Body of pancreas (tissue), 4 donors: ENCODE measurements at regions not wholly inside any gene's neighbourhood (a gene's known extent, or its start where the extent isn't known, plus 50 kb on each side); places are given as distances from the start of the nearest gene placed in this dataset.

Experiments used
- ATAC-seq: fragments of 150-250 bp; one replicate; pipeline ENCODE4 v1.9.1; 2016
- DNase-seq, 4 donors: peaks; one replicate each; pipeline ENCODE4 v3.0.0-alpha.2; 2019
- H3K27ac ChIP-seq, 4 donors: fragments of 200-600 bp; sonication (generic); 1 replicate in 3 of 4; 2 replicates in 1 of 4; pipeline versions ENCODE4 v1.5.1 to v1.6.1; 2016 to 2019; ENCODE audit warnings: mild to moderate bottlenecking in 1 of 4, mixed read lengths in 1 of 4, moderate library complexity in 1 of 4
- H3K27me3 ChIP-seq, 2 donors: fragments of 200-600 bp; sonication (generic); one replicate each; pipeline ENCODE4 v1.6.0; 2016; ENCODE audit warnings: mild to moderate bottlenecking in 1 of 2
- H3K36me3 ChIP-seq, 2 donors: fragments of 200-600 bp; sonication (generic); replicated peaks in 1 of 2; 2 replicates each; pipeline ENCODE4 v1.5.1; 2016; ENCODE audit warnings: low read depth in 2 of 2; ENCODE audit not compliant: insufficient read depth in 1 of 2
- H3K4me1 ChIP-seq: fragments of 200-600 bp; sonication (generic); one replicate; pipeline ENCODE4 v1.6.0; 2016
- H3K4me3 ChIP-seq, 2 donors: fragments of 200-600 bp; sonication (generic); 1 replicate in 1 of 2; 2 replicates in 1 of 2; pipeline ENCODE4 v1.5.1; 2016 to 2019
- H3K9me3 ChIP-seq, 3 donors: fragments of 200-600 bp; sonication (generic); 1 replicate in 2 of 3; 2 replicates in 1 of 3; pipeline ENCODE4 v1.5.1; 2016
- POLR2A ChIP-seq, 3 donors: fragments of 450-650 bp; IDR thresholded peaks; one replicate each; pipeline ENCODE4 v1.6.1; 2016; ENCODE audit warnings: antibody characterized with exemption in 3 of 3, mild to moderate bottlenecking in 2 of 3
- WGBS, 2 donors: methylation state at CpG; one replicate each; pipeline ENCODE4 v1.1.5; 2017; 5-methylcytosine and 5-hydroxymethylcytosine counted together
- intact Hi-C: fragments of 100-400 bp; cut with DNase I; formaldehyde crosslinking; loops from one replicate; pipeline ENCODE4 v1.15.1; 2023
- TF ChIP-seq, protein P1 (sequence below), 7 experiments: fragments of 450-650 bp in 4 of 7; fragments of 200-600 bp in 3 of 7; sonication (generic) in 3 of 7; IDR thresholded peaks; one replicate each; pipeline ENCODE4 v1.5.1; 2016 to 2019; ENCODE audit warnings: antibody characterized with exemption in 7 of 7

DNA sequence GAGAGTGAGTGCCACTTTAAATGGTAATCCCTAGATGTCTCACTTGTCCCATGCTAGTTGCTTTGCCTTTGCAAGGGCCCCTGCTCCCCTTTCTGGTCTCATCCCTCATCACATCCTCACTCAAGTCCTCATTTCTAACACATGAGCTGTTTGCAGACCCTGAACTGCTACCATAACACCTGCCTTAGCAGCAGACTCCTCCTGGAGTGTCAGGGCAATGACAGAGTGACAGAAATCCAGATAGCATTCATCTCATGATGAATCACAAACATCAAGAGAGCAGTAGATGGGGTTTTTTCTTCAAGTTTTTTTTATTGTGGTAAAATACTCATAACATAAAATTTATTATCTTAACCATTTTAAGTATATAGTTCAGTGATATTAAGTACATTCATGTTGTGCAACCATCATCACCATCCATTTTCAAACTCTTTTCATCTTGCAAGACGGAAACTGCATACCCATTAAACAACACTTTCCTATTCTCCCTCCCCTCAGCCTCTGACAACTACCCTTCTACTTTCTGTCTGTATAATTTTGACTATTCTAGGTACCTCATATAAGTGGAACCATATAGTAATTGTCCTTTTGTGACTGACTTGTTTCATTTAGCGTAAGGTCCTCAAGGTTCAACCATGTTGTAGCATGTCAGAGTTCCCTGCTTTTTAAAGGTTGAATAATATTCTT is 133.2 kb upstream of the RPS6KA3 start:
- WGBS, 2 donors, result 97 to 100% methylated on average over 2 of the region's 2 CpGs

DNA sequence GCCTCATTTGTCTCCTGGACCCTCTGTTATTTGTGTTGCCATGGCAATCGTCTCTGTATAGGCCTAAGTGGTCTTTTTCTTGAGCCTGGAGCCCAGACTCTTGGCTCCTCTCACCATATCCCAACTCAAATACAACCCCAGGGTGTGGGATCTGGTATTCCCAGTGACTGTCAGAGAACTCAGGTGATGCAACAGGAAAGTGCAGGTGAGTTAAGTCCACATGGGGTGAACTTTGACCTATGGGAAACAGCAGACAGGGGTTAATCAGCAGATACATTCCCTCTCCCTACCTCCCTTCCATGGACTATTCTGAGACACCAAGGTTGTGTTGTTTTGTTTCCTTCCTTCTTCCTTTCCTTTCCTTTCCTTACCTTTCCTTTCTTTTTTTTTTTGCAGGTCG is 130.9 kb upstream of the RPS6KA3 start:
- Histone ChIP-seq H3K4me3 (no peak overlapping the region), H3K9me3 (no peaks in the 10 kb centered on the region), H3K4me1 (peaks cover 3% of the 10 kb centered on the region), H3K27me3 (no peaks in the 10 kb centered on the region), H3K36me3 (no peaks in the 10 kb centered on the region), H3K27ac (no peak overlapping the region)
- ATAC-seq, result no peak
- intact Hi-C loops, result no loop called here
- TF ChIP-seq, protein P1, sequence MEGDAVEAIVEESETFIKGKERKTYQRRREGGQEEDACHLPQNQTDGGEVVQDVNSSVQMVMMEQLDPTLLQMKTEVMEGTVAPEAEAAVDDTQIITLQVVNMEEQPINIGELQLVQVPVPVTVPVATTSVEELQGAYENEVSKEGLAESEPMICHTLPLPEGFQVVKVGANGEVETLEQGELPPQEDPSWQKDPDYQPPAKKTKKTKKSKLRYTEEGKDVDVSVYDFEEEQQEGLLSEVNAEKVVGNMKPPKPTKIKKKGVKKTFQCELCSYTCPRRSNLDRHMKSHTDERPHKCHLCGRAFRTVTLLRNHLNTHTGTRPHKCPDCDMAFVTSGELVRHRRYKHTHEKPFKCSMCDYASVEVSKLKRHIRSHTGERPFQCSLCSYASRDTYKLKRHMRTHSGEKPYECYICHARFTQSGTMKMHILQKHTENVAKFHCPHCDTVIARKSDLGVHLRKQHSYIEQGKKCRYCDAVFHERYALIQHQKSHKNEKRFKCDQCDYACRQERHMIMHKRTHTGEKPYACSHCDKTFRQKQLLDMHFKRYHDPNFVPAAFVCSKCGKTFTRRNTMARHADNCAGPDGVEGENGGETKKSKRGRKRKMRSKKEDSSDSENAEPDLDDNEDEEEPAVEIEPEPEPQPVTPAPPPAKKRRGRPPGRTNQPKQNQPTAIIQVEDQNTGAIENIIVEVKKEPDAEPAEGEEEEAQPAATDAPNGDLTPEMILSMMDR (IDR thresholded peaks at IDR 0.05), result no peak
- no peak for TF ChIP-seq POLR2A (IDR thresholded peaks at IDR 0.05)
- 61 to 67% methylated on average over 2 of the region's 2 CpGs for WGBS, 2 donors
- DNase-seq, result no peak

More for the DNA sequence above, 133.2 kb upstream of the RPS6KA3 start:
- H3K27me3 ChIP-seq, result no peaks in the 10 kb centered on the region
- DNase-seq (no peak), ATAC-seq (no peak)
- no peak overlapping the region for H3K4me3 ChIP-seq
- no peaks in the 10 kb centered on the region for H3K9me3 ChIP-seq
- no peak overlapping the region for H3K27ac ChIP-seq
- intact Hi-C loops, result no loop called here
- H3K36me3 ChIP-seq, result no peaks in the 10 kb centered on the region
- TF ChIP-seq, protein P1 (IDR thresholded peaks at IDR 0.05), result no peak
- TF ChIP-seq POLR2A (IDR thresholded peaks at IDR 0.05), result no peak
- H3K4me1 ChIP-seq, result peaks cover 3% of the 10 kb centered on the region

DNA sequence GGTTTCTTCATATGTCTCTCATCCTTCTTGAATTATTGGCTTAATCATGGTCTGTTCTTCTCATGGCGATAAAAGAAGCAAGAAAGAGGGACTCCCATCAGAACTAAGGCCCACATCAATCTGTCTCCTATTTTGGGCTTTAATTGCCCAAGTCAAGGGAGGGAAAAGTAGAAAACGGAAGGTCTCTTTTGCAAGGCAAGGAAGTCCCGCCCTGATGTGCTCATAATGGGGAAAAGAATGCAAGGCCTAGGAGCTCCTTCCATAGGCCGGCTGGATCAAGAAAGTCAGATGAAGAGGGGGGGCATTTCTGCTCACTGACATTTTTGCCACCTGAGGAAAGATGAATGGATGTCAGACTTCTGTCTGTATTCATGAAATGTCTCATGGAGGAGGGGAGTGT is 127.7 kb upstream of the RPS6KA3 start:
- 76 to 95% methylated on average over 4 of the region's 4 CpGs for WGBS, 2 donors
- Histone ChIP-seq H3K27ac (no peak overlapping the region), H3K27me3 (no peaks in the 10 kb centered on the region), H3K36me3 (no peaks in the 10 kb centered on the region), H3K9me3 (no peaks in the 10 kb centered on the region), H3K4me3 (no peak overlapping the region), H3K4me1 (peaks cover 3% of the 10 kb centered on the region)
- intact Hi-C loops, result no loop called here
- DNase-seq, result no peak
- ATAC-seq, result no peak
- TF ChIP-seq, protein P1 (IDR thresholded peaks at IDR 0.05), result no peak
- no peak for TF ChIP-seq POLR2A (IDR thresholded peaks at IDR 0.05)

DNA sequence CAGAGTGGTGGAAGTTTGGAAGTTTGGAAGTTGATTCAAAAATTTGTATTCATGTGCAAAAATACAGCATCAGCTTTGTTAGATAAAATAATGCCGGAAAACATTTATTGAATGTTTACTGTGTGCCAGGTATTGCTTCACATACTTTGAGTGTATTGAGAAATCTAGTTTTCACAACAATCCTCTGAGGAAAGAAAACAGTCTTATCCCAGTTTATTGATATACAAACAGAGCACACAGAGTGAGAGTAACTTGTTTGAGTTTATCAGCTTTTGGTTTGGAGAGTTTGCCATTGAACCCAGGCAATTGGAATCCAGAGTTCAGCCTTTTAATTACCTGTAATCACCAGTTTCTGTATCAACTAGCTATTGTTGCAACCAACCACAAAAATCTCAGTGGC is 127.2 kb upstream of the RPS6KA3 start:
- peaks cover 3% of the 10 kb centered on the region for H3K4me1 ChIP-seq
- 4 to 16% methylated on average over 1 of the region's 1 CpG for WGBS, 2 donors
- TF ChIP-seq, protein P1 (IDR thresholded peaks at IDR 0.05), result no peak
- no peak for TF ChIP-seq POLR2A (IDR thresholded peaks at IDR 0.05)

DNA sequence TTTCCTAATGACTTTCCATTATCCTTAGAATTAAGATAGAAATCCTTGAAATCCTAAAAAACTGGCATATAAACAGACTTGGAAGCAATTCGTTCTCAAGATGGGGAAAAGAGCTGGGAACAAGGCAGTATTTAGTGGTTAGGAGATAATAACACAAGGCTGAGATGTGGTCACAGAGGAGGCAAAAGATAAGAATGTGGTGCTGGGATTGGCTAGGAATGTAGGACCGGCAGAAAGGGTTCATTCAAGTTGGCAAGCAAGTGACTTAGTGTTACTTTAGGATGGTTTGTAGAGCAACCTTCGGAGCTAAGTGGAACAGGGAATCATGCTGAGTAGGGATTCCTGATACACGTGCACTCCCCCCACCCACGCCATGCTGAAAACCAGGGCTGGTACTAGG is 121.9 kb upstream of the RPS6KA3 start:
- H3K9me3 ChIP-seq, result no peaks in the 10 kb centered on the region
- 50 to 51% methylated on average over 5 of the region's 5 CpGs for WGBS, 2 donors
- TF ChIP-seq, protein P1 (IDR thresholded peaks at IDR 0.05), result no peak
- TF ChIP-seq POLR2A (IDR thresholded peaks at IDR 0.05), result no peak

More for the DNA sequence above, 127.2 kb upstream of the RPS6KA3 start:
- ATAC-seq (no peak), DNase-seq (no peak)
- Histone ChIP-seq H3K36me3 (no peaks in the 10 kb centered on the region), H3K9me3 (no peaks in the 10 kb centered on the region), H3K27ac (no peak overlapping the region), H3K27me3 (no peaks in the 10 kb centered on the region), H3K4me3 (no peak overlapping the region)
- intact Hi-C loops, result no loop called here

More for the DNA sequence above, 121.9 kb upstream of the RPS6KA3 start:
- no peak overlapping the region for H3K27ac ChIP-seq
- intact Hi-C loops, result no loop called here
- H3K36me3 ChIP-seq, result no peaks in the 10 kb centered on the region
- peaks cover 1% of the 10 kb centered on the region for H3K4me1 ChIP-seq
- DNase-seq, result no peak
- no peak for ATAC-seq
- no peak overlapping the region for H3K4me3 ChIP-seq
- no peaks in the 10 kb centered on the region for H3K27me3 ChIP-seq
